NB4 (cell line): ENCODE measurements at regions not wholly inside any gene's neighbourhood (a gene's known extent, or its start where the extent isn't known, plus 50 kb on each side); places are given as distances from the start of the nearest gene placed in this dataset.

Source experiments
- MYC ChIP-seq: IDR thresholded peaks from 2 replicates; pipeline ENCODE4 v1.6.1; 2011; ENCODE audit warnings: low read depth, low read length
- TF ChIP-seq, protein P1 (sequence below): IDR thresholded peaks from one replicate; pipeline ENCODE4 v1.5.1; 2012; ENCODE audit warnings: low read depth, low read length

DNA sequence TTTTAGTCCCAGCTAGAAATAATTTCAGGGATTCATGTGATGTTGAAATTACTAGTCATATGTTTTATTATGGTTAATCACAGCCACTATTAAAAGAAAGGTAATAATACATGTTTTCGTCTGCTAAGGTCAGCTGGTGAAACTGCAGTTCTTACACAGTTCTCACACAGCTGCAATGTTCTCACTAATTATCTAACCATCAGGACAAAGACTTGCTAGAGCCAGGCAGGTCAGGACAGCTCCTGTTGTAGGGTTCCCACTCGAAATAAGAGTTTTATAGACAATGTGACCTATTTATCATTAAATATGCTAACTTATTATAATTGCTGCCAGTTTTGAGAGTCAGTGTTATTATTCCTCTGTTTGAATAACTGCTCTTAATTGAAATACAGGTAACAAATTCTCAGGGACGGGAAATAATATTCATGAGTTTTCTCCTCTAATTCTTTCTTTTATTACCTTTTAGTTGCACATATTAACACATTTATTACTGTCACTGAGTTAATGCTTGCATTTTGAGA lies 97.9 kb downstream of the GJA1 start:
- TF ChIP-seq, protein P1, sequence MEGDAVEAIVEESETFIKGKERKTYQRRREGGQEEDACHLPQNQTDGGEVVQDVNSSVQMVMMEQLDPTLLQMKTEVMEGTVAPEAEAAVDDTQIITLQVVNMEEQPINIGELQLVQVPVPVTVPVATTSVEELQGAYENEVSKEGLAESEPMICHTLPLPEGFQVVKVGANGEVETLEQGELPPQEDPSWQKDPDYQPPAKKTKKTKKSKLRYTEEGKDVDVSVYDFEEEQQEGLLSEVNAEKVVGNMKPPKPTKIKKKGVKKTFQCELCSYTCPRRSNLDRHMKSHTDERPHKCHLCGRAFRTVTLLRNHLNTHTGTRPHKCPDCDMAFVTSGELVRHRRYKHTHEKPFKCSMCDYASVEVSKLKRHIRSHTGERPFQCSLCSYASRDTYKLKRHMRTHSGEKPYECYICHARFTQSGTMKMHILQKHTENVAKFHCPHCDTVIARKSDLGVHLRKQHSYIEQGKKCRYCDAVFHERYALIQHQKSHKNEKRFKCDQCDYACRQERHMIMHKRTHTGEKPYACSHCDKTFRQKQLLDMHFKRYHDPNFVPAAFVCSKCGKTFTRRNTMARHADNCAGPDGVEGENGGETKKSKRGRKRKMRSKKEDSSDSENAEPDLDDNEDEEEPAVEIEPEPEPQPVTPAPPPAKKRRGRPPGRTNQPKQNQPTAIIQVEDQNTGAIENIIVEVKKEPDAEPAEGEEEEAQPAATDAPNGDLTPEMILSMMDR, result no peak
- TF ChIP-seq MYC, result no peak
